Activated T-cell treated with anti-CD3 and anti-CD28 coated beads for 4 hours (primary cell): ENCODE measurements at regions not wholly inside any gene's neighbourhood (a gene's known extent, or its start where the extent isn't known, plus 50 kb on each side); places are given as distances from the start of the nearest gene placed in this dataset.

Source experiments
- DNase-seq: peaks from one replicate; pipeline ENCODE4 v3.0.0-alpha.2; 2020

DNA sequence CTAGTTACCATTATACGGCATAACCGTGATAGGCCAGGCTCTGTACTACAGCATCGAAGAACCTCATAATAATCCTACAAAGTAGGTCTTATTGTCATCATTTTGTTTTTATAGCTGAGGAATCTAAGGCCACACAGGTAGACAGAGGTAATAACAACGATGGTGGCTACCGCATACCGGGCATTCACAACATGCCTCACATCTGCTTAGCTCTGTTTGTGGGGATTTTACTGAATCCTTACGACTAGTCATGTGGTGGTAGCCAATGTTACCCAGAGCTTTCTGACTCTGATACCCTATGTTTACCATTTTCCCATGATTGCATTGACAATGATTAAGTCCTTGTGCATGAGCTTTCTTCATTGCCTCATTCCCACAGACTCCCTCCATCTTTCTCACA is 269.4 kb downstream of the TCF7L2 start:
- no peak for DNase-seq

DNA sequence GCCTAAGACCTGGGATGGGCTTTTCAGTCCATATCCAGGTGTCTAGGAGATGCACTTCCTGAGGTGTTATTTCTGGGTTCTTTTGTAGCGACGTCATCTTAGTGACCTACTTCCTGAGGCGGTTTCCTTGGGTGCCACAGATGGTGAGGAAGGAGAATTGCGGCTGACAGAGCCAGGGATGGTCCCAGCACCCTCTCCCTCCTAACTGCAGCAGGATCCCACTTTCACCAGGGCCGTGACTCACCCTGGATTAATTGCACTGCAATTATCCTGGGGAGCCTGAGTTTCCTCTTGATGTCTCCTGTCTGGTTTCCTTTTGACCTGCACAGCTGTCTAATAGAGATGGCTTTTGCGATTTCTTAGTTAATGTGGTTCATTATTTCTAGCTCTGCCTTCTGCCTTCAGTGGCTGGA is 271.7 kb downstream of the TCF7L2 start:
- no peak for DNase-seq

DNA sequence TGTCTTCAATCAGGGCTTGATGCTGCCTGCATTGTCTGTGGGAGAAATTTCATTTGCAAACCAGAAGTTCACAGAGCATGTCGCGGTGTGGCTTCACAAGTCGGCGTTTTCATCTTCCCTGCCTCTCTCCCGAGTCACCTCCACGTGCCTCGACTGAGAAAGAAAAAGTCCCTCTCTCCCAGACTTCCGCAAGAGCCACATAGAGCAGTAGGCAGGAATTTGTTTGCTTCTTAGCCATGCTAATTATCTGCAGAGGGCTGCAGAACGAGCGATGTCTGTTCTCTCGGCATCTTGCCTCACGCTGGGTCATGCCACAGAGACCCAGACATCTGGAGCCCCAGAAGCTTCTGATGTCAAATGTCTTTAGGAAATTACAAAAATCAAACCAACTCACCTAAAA is 272.2 kb downstream of the TCF7L2 start:
- DNase-seq: no peak

DNA sequence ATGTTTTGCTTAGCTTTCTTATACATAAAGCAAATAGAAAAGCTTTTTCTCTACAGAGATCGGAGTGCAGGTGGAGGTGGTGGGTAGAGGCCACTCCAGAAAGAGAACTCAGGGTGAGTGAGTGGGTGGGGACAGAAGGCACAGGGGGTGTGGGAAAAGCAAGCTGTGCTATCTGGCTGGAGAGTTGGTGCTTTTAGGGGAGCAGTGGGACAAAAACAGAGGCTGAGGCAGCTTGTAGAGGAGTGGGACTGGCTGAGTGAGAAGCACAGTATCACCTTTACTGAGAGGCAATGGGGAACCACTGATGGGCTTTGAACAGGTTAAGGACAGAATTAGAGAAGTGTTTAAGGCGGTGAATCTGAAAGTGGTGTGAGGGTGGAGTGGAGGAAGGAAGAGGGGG is 275.3 kb downstream of the TCF7L2 start:
- DNase-seq: no peak

DNA sequence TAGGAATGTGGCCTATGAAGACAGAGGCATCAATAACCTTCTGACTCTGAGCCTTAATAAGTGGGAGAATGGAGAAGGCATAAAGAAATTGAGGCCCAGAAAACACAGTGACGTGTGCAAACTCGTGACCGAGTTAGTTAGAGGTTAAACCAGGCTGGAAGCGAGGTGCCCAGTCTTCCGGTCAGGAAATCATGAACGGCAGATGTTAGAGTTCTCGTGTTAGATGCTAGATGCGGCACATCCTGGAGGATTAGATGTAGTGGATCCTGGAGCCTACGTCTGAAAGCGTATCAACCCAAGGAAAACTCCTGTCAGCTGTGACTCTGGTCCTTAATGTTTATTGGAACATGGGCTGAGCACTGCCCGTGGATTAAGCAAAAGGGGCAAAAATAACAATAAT is 275.9 kb downstream of the TCF7L2 start:
- no peak for DNase-seq

DNA sequence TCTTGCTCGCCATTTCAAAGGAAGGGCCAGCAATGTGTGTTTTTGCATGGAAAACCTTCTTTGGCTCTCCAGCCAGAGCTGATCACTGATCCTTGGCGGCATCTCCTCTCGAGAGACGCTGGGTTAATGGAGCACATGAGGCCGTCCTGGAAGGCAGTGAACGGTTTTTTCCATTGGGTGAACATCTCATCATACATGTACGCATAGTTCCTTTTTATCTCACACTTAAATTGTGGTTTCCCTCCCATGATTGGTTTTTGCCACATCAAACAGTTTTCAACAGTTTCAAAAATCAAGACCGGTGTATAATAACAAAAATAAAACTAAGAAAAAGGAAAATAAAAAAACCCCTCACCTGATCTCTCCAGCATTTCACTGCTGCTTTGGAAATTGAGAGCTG is 276.4 kb downstream of the TCF7L2 start:
- no peak for DNase-seq

DNA sequence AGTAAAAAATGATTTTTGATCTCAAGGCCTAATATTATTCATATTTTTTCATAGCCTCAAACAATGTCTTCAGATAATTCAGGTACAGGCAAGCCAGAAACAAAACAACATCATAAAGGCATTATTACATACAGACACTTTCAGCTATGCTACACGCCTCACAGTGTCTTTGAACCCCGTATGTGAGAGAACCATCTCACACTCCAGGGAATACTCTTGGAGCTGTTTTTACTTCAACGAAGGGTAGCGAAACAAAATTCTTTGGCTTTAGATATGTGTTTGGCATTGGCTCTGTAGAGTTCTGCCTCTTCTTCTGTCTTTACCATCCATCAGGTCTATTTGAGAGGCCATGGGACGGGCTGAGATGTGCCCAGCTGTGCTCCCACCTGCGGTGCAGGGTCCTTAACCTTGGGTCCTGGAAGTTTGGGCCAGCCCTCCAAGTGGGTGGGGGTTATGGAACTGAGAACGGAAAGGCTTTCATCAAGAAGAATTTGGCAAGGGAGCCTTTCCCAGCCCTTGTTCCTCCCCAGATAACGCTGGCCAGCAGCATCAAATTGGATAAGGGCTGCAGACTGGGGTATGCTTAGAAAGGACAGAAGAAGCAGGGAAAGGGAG is 276.9 kb downstream of the TCF7L2 start:
- DNase-seq: no peak

DNA sequence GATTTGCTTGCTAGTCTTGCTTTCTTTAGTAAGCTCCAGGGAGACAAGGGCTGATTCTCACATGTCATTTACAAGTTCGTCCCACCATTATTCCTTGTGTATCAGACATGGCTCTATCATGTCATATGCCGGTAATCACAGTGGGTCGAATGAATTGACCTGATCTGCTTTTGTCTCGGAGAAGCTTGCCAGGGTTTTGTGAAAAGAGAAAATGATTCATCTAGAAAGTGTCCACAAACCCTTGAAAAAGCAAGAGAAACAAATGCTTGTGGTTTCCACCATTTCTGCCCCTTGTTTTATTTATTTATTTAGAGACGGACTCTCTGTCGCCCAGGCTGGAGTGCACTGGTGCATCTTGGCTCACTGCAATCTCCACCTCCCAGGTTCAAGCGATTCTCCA is 278.5 kb downstream of the TCF7L2 start:
- no peak for DNase-seq

DNA sequence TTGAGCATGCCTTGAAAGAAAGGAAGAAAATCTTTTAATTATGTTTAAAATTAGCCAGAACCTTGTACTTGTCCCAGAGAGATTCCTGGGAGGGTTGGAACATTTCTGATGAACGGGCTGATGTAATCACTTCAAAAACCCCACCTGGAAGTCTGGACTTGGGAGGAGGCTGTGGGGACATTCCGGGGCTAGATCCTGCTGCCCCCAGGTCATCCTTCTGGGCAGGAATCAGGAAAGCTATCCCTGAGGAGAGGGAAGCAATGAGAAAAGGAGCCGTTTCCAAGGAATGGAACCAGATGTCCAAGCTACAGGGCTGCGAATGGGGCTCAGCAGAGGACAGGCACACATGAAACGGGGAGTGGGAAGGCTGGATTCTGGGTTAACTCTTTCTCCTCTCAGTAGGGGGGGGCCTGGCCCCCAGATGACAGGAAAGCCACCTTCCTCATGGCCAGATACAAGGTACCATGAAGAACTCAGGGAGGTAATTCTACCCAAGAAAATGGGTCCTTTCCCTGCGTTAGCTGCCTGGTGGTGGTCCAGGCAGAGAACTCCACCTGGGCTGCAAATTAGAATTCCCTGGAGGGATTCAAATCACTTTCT is 280.1 kb downstream of the TCF7L2 start:
- no peak for DNase-seq

DNA sequence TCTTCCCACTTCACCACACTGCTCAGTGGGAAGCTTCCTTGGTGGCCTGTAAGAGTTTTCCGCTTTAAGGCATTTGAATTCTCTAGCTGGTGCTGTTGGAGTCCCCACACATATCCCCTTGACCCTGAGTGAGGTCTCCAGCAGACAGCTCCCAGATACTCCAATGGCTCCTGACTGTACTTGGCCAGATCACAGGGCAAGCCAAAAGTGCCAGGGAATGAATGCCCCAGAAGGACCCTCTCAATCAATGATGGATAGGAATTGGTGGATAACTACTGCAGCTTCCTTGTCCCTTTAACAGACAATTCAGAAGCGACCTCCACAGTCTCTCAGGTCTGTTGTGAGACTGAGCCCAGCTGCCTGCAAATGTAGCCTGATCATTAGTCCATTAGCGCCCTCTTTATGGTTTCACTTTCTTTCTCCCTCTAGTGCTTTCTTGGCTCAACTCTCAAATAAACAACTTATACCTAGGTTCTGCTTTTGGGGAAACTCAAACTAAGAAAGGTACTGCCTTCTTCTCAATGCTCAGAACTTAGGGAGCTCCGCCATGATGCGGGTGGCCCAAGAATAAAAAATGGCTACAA is 283.0 kb downstream of the TCF7L2 start:
- DNase-seq: no peak

DNA sequence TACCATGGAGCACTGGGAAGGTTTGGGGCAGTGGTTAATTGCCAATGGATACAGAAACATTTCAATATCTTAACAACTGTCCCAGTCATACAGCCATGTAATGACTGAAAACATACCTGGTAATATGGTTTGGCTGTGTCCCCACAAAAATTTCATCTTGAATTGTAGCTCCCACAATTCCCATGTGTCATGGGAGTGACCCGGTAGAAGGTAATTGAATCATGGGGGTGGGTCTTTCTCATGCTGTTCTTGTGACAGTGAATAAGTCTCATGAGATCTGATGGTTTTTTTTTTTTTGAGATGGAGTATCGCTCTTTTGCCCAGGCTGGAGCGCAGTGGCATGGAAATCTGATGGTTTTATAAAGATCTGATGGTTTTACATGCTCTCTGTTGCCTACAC is 284.4 kb downstream of the TCF7L2 start:
- no peak for DNase-seq

DNA sequence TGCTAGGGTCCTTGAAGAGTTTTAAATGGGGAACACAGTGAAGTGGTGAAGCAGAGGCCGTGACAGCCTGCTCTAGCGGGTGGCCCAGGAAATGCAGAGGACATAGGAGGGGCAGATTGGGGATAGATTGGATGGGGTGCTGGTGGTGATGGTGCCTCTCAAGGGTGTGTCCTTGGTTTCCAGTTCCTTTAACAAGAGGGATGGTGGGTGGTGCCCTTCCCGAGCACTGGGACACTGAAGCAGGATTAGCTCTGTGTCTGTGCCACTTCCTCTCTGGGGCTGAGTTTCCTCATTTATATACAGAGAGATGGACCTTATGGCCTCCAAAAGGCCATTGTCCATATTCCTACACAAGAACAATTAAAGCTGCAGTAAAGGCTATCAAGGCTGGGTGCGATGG is 285.5 kb downstream of the TCF7L2 start:
- DNase-seq: no peak

DNA sequence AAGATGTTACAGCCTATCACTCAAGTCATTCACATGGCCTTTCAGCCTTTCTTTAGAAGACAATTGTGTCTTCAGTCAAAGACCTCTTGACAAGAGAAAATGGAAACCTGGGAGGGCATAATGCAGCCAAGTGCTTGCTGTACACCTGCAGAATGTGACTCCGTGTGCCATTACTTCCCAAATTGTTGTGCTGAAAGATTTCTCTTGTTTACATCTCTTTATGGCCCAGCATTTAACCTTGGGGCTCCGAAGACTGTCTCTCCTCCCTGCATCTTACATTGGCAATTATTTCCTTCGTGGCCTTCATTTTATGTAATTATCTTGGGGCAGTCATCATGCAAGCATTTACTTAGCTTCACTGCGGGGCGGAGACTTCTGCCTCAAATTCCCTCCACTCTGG is 287.0 kb downstream of the TCF7L2 start:
- no peak for DNase-seq

DNA sequence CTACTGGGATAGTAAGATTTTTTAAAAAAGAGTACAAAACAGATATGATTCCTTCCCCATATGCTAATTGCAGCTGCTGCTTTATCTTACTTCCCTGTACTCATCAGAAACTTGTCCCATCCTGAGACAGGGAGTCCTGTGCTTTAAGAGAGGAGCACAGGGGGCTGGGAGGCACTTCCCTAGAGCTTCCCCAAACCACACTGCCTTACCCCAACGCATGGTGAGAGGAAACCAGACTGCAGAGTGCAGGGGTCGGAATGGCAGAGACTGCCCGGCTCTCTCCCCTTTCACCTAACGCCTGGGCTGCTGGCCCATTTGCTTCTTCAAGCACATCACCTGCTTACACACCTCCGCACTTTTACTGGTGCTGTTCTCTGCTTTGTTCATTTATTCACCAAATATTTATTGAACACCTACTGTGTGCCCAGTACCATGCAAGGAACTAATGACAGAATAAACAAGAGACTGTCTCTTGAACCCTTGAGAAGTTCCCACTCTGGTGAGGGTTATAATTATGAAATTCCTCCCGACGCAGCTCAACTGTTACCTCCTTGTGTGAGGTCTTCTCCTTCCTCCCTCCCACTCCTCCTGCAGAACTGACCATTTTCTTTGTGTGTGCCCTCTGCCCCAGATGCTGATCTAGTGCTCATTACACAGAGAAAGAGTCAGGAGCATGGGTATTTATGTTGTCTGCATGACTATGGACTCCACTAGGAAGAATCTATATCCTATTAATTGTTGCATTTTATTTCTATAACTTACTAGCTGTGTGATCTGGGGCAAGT is 289.7 kb downstream of the TCF7L2 start:
- no peak for DNase-seq

DNA sequence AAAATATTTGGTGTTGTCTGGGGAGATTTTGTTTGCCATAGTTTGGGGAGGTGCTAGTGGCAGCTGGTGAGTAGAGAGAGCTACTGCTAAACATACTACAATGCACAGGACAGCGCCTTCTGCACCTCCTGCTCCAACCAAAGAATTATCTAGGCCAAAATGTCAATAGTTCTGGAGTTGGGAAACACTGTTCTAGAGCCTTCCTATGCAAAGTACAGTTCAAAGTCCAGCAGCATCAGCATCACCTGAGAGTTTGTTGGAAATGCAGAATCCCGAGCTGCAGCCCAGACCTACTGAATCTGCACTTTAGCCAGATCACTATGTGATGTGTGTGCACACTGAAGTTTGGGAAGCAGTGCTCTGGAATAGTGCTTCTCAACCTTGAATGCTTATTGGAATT is 290.7 kb downstream of the TCF7L2 start:
- DNase-seq: no peak

DNA sequence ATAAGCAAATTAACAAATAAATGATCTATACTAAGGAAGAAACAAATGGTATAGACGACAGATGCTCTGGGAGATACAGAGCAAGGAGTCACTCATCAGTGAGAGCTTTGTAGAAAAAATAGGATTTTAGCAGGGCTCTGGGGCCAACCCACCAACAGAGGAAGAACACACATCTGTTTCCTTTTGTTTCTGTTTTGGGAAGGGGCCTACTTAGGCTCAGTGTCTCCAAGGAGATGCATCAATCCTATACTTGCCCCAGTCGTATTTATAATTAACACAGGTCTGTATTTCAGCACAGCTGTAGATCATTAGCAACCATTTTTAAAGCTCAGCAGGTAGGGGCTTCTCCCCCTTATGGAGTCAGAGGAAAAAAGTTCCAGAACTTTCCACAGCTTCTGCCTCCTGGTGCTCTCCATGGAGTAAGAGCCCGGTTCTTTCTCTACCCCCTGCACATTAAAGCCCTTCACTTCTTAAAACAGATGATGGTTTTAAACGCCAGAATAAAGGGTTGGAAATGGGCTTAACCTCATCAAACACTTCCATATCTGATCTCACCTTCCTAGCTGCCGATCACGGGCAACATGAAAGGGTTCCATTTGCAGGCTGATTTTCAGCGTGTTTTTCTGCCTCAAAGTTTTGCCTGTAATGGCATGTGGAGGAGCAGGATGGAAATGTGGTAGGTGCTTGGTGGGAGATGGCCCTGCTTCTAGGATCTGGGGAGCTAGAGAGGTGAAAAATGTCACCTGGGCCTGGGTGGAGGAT is 291.7 kb downstream of the TCF7L2 start:
- no peak for DNase-seq

DNA sequence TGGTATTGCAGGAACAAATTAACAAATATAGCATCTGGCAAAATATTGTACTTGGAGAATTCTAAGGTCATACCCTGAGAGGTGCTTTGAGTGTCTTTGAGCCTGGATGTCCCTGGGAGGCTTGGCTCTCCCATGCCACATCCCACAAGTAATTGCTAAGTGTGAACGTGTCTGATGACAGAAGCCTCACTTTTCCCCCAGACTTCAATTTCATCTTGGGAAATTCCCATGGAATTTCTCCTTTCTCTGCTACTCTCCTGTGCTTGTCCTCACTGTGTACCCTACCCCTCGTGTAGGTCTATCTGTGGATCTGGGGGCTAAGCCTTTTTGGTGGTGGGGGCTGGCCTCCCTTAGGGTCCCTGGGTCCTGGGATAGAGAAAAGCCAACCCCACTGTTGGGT is 293.3 kb downstream of the TCF7L2 start:
- DNase-seq: no peak

DNA sequence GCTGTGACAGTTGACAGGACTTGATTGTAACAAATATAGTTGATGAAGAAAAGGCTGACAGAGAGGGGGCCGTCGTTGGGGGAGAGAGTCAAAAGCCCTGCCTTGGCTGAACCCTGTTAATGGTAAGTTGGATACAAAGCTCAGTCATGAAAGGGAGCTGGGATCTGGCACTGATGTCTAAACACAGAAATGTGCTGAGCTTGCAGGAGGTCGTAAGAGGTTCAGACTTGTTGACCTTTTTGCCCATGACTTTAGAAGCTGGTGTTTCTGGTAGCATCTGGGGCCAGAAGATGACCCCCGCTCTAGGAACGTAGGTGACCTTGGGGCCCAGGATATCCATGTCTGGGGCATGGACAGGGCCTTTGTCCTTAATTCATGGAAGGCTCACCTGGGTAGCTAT is 294.7 kb downstream of the TCF7L2 start:
- DNase-seq: no peak

DNA sequence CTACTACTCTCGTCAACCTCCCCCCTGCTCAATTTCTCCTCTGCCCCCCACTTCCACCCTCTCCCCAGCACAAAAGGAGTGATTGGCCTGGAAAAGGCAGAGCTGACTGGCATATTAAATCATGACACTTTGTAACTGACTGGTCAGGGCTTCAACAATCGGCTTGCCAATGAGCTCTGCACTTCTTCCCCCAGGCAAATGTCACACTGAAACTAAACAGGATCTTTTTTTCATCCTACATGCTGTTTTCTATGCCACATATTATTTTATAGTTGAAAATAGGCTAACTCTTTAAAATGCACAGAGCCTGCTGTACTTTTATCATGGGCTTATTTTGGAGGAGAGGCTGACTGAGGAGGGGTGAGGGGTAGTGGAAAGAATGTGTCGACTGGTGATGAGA is 295.2 kb downstream of the TCF7L2 start:
- no peak for DNase-seq

DNA sequence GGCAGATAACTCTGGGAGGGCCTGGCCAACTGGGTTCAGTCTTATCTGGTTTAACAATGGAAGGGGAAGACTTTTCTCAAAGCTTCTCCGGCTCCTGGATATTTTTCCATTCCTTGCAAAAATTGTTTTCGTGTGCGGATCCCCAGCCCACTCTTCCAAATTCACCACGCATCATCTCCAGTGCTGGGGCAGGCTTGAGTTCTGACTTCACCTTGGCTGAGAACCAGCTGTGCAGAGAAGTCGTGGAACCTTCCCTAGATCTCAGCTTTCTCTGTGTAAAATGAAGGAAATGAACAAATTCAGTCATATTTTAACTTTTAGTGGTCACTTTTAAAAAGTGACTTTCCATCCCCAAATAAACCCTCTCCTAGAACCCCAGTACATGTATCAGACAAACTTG is 297.0 kb downstream of the TCF7L2 start:
- no peak for DNase-seq

DNA sequence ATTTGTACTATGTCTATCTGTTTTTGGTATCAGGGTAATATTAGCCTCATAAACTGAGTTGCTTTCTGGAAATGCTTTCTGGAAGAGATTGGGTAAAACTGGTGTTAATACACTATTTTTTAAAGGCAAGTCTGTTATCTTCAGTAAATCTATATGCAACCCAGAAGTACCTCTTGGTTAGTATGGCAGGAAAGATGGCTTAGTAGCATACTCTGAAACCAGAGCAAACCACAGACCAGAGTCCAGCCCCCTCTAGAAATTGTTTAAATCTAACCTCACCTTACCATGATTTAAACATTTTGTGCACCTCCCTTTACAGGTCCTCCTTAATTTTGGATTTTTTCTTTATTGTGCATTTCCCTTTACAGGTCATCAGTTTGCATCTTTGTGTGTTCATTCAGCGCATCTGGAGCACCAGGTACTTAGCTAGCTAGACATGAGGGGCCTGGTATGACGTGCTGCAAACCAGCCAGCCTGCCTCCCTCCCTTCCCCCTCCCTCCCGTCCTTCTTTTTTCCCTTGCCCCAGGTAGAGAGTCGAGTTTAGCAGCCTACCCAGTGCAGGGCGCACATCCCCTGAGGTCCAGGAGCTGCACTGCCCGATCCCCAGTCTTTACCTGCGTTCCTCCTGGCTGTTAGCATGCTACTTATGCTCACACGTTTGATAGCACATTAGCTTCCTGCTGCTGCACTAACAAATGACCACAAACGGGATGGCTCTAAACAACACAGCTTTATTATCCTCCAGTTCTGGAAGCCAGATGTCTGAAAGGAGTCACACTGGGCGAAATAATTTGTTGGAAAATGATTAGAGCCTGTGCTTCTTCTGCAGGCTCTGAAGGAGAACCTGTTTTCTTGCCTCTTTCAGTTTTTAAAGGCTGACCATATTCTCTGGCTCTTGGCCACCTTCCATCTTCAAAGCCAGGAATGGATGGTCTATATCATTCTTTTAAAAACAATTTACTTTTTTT is 299.9 kb upstream of the HABP2 start:
- no peak for DNase-seq

DNA sequence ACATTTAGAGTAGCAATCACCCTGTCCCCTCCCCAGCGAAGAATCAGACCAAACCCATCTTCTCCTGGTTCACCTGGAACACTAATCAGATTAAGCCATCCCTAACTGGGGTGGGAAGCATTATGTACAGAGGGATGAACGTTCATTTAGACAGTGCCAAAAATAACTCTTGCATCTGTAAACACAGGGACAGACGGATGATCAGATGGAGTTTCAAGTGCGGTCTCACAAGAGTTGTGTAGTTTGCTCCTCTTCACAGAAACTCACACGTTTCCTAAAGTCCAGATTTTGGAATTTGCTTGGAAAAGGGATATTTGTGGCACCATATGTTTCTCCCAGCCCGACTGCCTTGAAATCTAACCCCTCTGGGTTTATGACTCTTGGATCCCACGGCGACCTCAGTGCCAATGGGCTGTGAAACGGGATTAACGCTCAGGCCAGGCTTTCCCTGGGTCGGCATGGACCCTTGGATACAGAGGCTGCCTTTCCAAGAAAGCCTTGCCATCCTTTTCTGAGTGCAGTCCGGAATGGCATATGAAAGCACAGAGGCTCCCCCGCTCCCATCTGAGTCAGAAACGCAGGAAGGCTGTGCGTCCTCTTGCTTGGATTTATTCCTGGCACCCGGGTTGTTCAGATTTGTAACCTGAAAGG is 293.2 kb upstream of the HABP2 start:
- DNase-seq: no peak
